Coronary artery (tissue), 2 donors: ENCODE measurements at regions not wholly inside any gene's neighbourhood (a gene's known extent, or its start where the extent isn't known, plus 50 kb on each side); places are given as distances from the start of the nearest gene placed in this dataset.

Experiments used
- DNase-seq: peaks from one replicate; pipeline ENCODE4 v3.0.0-alpha.2; 2017; ENCODE audit warnings: low spot score
- H3K27ac ChIP-seq, 2 donors: fragments of 200-600 bp; sonication (generic); one replicate each; pipeline ENCODE4 v1.5.1; 2016 to 2019
- H3K4me3 ChIP-seq: fragments of 200-600 bp; sonication (generic); 2 replicates; pipeline ENCODE4 v1.5.1; 2016; ENCODE audit warnings: mild to moderate bottlenecking, moderate library complexity
- TF ChIP-seq, protein P1 (sequence below): fragments of 200-600 bp; sonication (generic); IDR thresholded peaks from one replicate; pipeline ENCODE4 v1.5.1; 2019; ENCODE audit warnings: antibody characterized with exemption

DNA sequence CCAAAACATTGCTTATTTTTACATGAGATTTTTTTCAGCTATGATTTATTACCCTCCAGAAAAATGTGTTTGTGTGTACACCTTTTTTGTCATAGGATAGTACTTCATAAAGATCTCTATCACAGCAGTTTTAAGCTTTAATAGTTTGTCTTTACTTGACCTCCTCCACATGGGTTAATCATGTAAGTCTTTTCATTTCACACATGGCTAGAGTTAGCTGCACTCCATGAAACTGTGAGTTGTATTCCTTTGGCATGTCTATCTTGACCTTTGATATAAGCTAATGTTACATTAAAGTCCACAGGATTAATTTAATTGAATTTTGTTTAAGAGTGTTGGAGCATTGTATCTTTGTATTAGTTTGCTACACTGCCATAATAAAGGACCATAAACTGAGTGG is 217.1 kb downstream of the OTOL1 start:
- Histone ChIP-seq H3K27ac (no peak overlapping the region), H3K4me3 (no peak overlapping the region)
- TF ChIP-seq, protein P1, sequence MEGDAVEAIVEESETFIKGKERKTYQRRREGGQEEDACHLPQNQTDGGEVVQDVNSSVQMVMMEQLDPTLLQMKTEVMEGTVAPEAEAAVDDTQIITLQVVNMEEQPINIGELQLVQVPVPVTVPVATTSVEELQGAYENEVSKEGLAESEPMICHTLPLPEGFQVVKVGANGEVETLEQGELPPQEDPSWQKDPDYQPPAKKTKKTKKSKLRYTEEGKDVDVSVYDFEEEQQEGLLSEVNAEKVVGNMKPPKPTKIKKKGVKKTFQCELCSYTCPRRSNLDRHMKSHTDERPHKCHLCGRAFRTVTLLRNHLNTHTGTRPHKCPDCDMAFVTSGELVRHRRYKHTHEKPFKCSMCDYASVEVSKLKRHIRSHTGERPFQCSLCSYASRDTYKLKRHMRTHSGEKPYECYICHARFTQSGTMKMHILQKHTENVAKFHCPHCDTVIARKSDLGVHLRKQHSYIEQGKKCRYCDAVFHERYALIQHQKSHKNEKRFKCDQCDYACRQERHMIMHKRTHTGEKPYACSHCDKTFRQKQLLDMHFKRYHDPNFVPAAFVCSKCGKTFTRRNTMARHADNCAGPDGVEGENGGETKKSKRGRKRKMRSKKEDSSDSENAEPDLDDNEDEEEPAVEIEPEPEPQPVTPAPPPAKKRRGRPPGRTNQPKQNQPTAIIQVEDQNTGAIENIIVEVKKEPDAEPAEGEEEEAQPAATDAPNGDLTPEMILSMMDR: no peak
- DNase-seq: no peak

DNA sequence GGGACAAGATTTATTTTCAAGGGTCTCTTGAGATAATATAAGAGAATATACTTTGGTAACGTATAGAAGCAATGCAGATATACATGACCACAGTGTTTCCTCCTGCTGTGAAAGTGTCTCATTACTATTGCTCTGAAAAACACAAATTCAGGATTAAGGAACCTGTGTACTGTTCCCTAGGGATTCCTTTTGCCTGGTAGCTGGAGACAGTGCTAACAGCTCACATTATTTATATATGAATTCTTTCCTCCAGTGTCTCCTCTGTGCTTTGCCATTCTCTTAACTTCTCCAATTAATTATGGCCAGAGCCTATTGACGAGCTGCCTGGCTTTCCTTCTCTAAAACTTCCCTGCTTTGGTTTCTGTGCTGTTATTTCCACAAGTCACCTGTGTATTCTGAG is 235.4 kb downstream of the OTOL1 start:
- Histone ChIP-seq H3K27ac (no peak overlapping the region), H3K4me3 (no peak overlapping the region)
- no peak for DNase-seq
- TF ChIP-seq, protein P1: no peak

DNA sequence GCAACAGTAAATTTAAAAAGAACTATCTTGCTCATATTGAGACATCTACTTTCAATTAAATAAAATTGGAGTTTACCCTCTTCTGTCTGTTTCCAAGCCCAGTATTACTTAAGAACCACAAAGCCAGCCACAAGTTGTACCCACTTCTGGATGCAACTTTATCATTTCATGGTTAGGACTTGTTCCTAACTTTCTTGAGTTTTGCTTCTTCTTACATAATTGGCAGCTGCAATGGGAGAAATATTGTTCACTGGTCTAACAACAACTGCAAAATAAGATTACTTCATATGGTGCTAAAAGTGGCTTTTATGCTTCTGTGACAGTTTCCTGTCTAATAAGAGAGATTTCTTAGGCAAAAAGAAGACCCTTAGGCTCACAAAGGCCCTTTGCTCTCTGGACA is 240.6 kb downstream of the OTOL1 start:
- no peak for DNase-seq
- H3K4me3 ChIP-seq: no peak overlapping the region
- no peak overlapping the region for H3K27ac ChIP-seq
- TF ChIP-seq, protein P1: no peak

DNA sequence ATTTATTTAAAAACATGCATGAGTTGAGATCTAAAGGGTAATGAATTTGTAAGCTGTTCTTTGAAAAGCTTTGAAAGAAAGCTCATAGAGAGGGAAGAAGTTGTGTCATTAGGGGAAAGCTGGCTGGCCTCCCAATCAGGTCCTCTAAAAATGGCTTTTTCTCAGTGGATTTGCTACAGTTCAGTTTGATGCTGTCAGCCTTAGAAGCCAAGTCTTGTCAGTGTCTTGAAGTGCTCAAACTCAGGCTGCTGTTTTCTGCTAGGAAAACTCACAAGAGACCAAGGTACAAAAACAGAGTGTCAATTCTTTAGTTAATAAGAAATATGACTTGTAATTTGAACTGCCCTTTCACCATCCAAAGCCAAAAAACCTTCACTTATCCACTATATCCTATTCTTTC is 243.8 kb downstream of the OTOL1 start:
- TF ChIP-seq, protein P1: no peak
- Histone ChIP-seq H3K27ac (no peak overlapping the region), H3K4me3 (no peak overlapping the region)
- DNase-seq: no peak

DNA sequence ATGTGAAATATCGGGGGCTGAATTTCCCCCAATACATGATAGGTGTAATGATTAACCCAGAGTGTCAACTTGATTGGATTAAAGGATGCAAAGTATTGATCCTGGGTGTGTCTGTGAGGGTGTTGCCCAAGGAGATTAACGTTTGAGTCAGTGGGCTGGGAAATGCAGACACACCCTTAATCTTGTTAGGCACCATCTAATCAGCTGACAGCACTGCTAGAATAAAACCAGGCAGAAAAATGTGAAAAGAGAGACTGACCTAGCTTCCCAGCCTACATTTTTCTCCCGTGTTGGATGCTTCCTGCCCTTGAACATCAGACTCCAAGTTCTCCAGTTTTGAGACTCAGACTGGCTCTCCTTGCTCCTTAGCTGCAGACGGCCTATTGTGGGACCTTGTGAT is 247.8 kb downstream of the OTOL1 start:
- Histone ChIP-seq H3K4me3 (no peak overlapping the region), H3K27ac (no peak overlapping the region)
- TF ChIP-seq, protein P1: no peak
- no peak for DNase-seq

DNA sequence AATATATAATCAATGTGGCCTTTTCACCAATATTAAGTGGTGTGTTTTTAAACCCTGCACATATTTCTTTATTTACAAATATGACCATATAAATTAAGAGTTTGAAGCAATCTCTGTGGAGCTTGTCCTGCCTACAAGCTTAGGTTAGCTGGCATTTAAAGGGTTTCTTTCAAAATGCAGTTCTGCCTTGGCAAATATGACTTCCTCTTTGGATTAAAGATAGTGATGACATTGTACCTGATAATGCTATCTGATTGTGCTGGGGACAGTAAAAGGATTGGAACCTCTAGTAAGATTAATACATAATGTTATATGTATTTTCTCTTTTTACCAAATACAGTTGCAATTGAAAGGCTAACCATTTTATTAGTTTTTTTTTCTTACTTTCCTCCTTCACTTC is 249.1 kb downstream of the OTOL1 start:
- DNase-seq: no peak
- TF ChIP-seq, protein P1: no peak
- no peak overlapping the region for H3K27ac ChIP-seq
- no peak overlapping the region for H3K4me3 ChIP-seq

DNA sequence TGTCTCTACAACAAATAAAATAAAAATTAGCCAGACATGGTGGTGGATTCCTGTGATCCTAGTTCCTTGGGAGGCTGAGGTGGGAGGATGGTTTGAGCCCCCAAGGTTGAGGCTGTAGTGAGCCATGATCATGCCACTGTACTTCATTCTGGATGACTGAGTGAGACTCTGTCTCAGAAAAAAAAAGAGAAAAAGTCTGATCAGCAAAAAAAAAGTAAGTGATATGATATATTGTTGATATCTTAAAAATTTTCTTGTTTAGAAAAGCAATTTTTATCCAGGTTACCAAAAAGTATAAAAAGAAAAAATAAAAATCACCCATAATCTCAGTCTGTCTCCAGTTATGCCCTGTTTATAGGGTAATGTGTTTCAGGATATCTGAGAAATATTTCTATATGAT is 251.4 kb downstream of the OTOL1 start:
- no peak for DNase-seq
- TF ChIP-seq, protein P1: no peak
- Histone ChIP-seq H3K4me3 (no peak overlapping the region), H3K27ac (no peak overlapping the region)
